GM19452 (cell line): ENCODE measurements at regions not wholly inside any gene's neighbourhood (a gene's known extent, or its start where the extent isn't known, plus 50 kb on each side); places are given as distances from the start of the nearest gene placed in this dataset.
A peak's percentile ranks its signal among the peaks of the same experiment; 100 is the strongest.
"Not testable (repeated sequence)": the region's sequence is repeated elsewhere in the genome, so short reads cannot be mapped to it uniquely, and the experiment has no call there.

Source experiments
- ATAC-seq: cut with Tn5 transposase; IDR thresholded peaks from one replicate; pipeline ENCODE4 v1.9.1; 2021; ENCODE audit not compliant: unreplicated experiment

DNA sequence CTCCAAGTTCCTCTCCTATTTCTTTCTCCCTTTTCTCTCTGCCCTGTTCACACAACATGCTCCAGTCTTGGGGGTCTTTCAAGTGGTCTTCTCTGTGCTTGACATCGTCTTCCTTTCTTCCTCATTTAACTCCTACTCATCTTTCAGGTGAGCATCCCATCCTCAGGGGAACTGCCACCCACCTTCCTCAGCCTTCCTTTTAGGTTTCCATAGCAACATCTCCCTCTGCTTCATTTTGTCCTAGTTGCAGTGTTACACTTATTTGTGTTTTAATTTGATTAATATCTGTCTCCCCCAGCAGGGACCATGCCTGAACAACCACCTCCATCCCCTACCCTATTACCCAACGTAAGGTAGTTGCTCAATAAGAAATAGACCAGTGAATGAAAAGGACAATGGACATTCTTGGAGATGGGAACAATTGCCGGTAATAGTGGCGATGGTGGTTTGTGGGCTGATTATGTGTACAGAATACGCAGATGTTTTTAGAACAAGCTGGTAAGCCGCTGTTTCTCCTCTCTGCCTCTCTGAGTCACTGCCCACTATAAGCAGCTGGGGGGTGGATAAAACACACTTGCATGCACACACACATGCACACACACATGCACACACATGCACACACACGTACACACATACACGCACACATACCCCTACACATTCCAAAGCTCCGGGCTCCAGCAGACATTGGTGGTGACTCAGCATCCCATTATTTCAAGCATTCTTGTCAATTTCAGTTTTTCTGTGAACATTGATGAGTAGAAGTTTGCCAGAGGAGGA, 251.6 kb downstream of the GATA3 start:
- no peak for ATAC-seq

- no peak for ATAC-seq
These were observed 252.3 kb downstream of the GATA3 start for GRCh38 chr10:8306685-8307364.

GRCh38 chr10:8310930-8311329, 256.4 kb downstream of the GATA3 start:
- ATAC-seq: no peak

DNA sequence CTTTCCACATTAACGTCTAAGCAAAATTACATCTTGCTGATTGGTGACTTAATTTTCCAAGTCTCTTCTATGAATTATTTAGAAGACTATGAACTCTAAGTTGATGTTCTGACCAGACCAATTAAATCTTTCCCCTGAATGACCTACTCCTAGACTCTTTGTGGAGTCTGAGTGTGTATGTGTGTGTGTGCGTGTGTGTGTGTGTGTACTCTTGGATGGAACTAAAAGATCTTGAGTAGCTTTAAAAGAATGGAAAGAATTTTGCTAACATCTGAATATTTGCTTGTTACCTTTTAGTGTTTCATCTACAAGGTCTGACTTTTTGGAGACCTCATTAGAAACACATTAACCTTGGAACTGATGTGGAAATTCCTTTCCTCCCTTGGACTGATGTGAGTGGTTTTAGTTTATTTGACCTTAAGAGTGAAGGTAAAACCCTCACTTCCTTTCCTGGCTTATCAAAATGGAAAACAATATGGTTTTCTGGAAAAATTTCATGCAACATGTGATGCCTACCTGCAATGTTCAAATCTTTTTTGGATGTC, 257.1 kb downstream of the GATA3 start:
- ATAC-seq: no peak

- ATAC-seq: no peak
These were observed 257.6 kb downstream of the GATA3 start for GRCh38 chr10:8312079-8312478.

DNA sequence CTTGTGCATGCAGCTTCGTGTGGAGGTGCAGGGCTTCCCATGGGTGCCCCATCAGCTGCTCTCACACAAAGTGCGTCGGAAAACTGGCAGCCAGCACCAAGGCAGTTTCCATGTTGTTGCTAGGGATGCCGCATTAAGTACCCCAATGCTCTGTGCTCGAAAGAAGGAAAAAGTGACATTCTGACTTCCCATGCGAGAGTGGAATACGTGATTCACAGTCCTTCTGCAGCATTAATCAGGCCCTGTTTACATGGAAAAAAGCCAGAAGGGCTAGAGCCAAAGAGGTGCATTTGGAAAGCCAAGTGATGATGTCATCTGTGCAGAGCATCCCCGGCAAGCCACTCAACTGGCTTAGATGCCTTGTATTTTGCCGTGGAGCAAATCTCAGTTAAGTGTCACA, 258.3 kb downstream of the GATA3 start:
- no peak for ATAC-seq

DNA sequence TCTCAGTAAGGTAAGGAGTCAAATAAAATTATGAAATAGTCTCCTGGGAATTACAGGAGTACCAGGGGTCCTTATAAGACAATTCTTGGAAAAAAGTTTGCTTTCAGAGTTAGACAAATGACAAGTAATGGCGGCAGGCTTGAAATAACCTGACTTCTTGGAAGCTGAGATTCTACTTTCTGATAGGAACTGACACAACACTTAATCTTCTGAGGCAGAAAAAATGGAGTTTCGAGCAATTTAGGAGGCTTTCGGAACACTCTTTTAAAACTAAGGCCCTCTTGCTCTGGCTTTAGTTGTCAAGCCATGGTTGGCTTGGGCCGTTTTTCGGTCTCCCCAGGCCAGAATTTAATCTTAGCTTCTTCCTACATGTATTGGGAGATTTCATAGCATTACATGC, 260.0 kb downstream of the GATA3 start:
- ATAC-seq: no peak

GRCh38 chr10:8315619-8316021, 261.1 kb downstream of the GATA3 start:
- no peak for ATAC-seq

GRCh38 chr10:8316284-8316683, 261.8 kb downstream of the GATA3 start:
- no peak for ATAC-seq

DNA sequence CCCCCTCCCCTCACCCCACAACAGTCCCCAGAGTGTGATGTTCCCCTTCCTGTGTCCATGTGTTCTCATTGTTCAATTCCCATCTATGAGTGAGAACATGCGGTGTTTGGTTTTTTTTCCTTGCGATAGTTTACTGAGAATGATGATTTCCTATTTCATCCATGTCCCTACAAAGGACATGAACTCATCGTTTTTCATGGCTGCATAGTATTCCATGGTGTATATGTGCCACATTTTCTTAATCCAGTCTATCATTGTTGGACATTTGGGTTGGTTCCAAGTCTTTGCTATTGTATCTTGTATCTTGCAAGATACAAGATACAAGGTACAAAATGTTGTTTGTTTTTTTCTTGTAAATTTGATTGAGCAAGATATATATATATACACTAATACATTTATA, 263.9 kb downstream of the GATA3 start:
- ATAC-seq: not testable (repeated sequence)

GRCh38 chr10:8318956-8319355, 264.5 kb downstream of the GATA3 start:
- no peak for ATAC-seq

GRCh38 chr10:8319704-8320103, 265.2 kb downstream of the GATA3 start:
- no peak for ATAC-seq

DNA sequence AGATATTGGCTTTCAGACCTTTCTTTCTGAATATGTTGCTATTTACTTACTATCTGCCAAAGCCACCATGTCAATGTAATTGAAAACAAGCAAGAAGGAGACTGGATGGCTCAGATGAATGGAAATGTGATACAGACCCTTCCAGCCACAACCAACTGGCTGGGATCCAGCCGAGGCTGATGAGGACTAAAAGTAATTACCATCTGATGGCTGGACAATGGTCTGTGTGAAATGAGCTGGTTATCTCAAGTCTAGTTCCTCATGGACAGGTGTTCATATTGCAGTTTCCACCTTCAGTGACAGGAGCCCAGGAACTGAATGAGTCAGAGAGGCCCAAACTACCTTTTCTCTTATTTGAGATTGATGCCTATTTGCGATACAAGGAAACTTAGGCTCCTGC, 267.5 kb downstream of the GATA3 start:
- ATAC-seq: no peak

- ATAC-seq: no peak
These were observed 269.1 kb downstream of the GATA3 start for GRCh38 chr10:8323428-8324054.

GRCh38 chr10:8325024-8325980, 270.8 kb downstream of the GATA3 start:
- no peak for ATAC-seq

DNA sequence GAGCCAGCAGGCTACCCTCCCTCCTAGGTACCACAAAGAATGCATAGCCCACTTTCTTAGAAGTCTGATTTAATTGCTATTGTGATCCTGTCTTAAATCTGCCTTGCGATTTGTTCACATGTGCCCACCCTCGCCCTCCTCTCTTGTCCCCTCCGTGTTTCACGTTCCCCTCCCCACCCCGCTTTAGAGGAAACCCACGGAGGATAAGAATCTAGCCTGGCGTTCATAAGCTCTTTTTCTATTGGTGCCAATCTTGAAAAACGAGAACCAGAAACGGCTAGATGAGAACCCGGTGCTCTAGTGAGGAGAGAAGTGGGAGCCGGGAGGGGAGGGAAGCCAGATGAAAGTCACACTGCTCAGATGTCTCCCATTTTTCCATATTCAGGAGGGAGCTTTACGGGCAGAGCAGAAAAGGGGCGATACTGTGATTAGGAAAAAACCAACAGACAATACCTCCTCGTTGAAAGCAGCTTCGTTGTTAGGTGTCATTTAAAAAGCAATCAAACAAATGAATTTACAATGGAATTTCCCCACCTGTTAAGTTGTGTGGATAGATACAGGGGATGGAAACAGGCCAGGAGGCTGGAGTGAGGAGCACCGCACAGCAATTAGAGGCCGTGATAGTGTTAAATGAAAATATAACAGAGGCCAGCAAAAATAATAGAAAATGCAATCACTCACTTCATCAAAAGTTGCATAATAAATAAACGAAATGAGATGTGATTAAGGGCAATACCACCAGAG, 272.1 kb downstream of the GATA3 start:
- ATAC-seq: no peak

DNA sequence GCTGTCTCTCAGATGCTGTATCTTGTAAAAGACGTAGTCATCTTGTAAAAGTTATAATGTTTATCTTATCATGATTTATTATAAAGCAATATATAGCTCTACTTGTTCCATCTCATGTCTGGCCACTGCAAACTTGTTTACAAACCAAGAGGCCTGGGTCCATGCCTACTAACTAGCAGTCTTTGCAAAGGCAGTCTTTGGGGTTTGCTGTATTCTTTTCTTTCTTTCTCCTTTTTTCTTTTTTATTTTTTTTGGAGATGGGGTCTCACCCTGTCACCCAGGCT, 272.6 kb downstream of the GATA3 start:
- no peak for ATAC-seq

- ATAC-seq: no peak
These were observed 276.9 kb downstream of the GATA3 start for GRCh38 chr10:8331387-8331786.

DNA sequence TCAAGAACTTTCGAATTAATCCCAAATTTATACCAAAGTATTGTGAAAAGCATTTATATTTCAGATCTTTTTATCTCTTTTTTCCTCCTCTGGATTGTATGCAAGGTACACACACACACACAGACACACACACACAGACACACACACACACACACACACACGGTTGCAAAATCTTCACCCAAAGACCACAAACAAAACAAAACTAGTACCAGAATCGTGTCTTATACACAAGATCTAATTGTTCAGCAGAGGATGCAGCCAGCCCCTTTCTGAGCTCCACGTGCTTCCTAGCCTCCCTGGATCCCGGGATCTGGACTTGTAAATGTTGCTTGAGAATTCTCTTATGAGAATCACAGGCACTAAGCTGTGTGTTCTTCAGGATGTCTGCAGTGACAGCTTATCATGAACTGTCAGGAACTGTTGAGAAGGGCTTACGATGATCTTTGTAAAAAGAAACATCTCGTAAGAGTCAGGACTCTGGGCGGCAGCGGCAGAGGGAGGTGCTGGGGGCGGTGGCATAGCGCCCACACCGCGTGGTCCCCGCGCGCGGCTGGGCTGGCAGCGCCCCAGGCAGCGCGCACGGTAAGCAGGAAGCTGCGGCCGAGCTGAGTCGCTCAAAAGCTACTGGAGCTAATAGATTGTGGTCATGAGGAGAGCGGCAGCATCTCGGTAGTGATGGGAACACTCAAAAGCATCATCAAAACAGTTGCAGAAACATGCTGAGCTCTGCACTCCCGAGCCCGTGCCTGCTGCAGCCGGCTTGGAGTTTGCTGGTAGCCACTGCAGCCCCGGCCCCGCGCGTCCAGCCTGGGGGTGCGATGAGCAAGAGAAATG, 277.6 kb downstream of the GATA3 start:
- ATAC-seq: peak; percentile 89
